OCI-LY3 (cell line): ENCODE measurements at regions not wholly inside any gene's neighbourhood (a gene's known extent, or its start where the extent isn't known, plus 50 kb on each side); places are given as distances from the start of the nearest gene placed in this dataset.

Experiments
- H2AFZ ChIP-seq: fragments of 200-600, 300-600 bp; shearing (Covaris generic); 2 replicates; pipeline ENCODE4 v1.6.0; 2014; ENCODE audit warnings: antibody characterized with exemption, low read depth, low read length
- H3K27ac ChIP-seq: fragments of 200-600, 300-600 bp; sonication (generic); 2 replicates; pipeline ENCODE4 v1.5.1; 2014; ENCODE audit warnings: mild to moderate bottlenecking, low read length, moderate library complexity, mixed read lengths
- H3K27me3 ChIP-seq: fragments of 200-600, 300-600 bp; sonication (generic); 2 replicates; pipeline ENCODE4 v1.6.1; 2014; ENCODE audit warnings: low read depth, low read length, mixed read lengths
- H3K36me3 ChIP-seq: fragments of 200-600, 300-600 bp; sonication (generic); replicated peaks from 2 replicates; pipeline ENCODE3; 2014; ENCODE audit warnings: low read depth, low read length, mixed read lengths
- H3K4me1 ChIP-seq: fragments of 300-600, 200-600 bp; sonication (generic); 2 replicates; pipeline ENCODE4 v1.6.1; 2014; ENCODE audit warnings: low read length, mixed read lengths
- H3K4me2 ChIP-seq: fragments of 200-600, 300-600 bp; sonication (generic); 2 replicates; pipeline ENCODE4 v1.6.1; 2014; ENCODE audit warnings: low read length, mixed read lengths
- H3K4me3 ChIP-seq: fragments of 300-600, 200-600 bp; sonication (generic); 2 replicates; pipeline ENCODE4 v1.5.1; 2014; ENCODE audit warnings: antibody characterized with exemption, mild to moderate bottlenecking, low read length, moderate library complexity
- H3K79me2 ChIP-seq: fragments of 300-600, 200-600 bp; shearing (Covaris generic); 2 replicates; pipeline ENCODE4 v1.6.1; 2014; ENCODE audit warnings: mild to moderate bottlenecking, low read length, mixed read lengths
- H3K9ac ChIP-seq: fragments of 300-600, 200-600 bp; shearing (Covaris generic); 2 replicates; pipeline ENCODE4 v1.6.0; 2014; ENCODE audit warnings: mild to moderate bottlenecking, low read length, moderate library complexity
- H3K9me3 ChIP-seq: fragments of 200-600, 300-600 bp; shearing (Covaris generic); 2 replicates; pipeline ENCODE4 v1.6.1; 2014; ENCODE audit warnings: low read length, mixed read lengths; ENCODE audit not compliant: insufficient read depth
- H4K20me1 ChIP-seq: fragments of 200-600, 300-600 bp; sonication (generic); 2 replicates; pipeline ENCODE4 v1.6.1; 2016; ENCODE audit warnings: low read length, mixed read lengths; ENCODE audit not compliant: insufficient read depth
- CTCF ChIP-seq: fragments of 200-600, 300-600 bp; sonication (generic); IDR thresholded peaks from 2 replicates; pipeline ENCODE4 v1.5.1; 2014; ENCODE audit warnings: antibody characterized with exemption, low read length, low read depth
- EZH2phosphoT487 ChIP-seq: fragments of 200-600 bp; shearing (Covaris generic); IDR thresholded peaks from 2 replicates; pipeline ENCODE4 v1.6.1; 2018; ENCODE audit warnings: antibody characterized with exemption, mixed run types, low read depth

- H3K27me3 ChIP-seq, result peaks cover 29% of the 10 kb centered on the region
- no peak overlapping the region for H3K9ac ChIP-seq
- H3K4me1 ChIP-seq, result 0 out of 2 replicates have a peak, but pooled peaks cover 2% of the 10 kb centered on the region
- H3K4me2 ChIP-seq, result no peak overlapping the region
- H4K20me1 ChIP-seq, result no peaks in the 10 kb centered on the region
- H3K4me3 ChIP-seq, result no peak overlapping the region
- H3K27ac ChIP-seq, result no peak overlapping the region
- no peaks in the 10 kb centered on the region for H3K79me2 ChIP-seq
- TF ChIP-seq EZH2phosphoT487 (no peak), CTCF (no peak)
- H2AFZ ChIP-seq, result no peak overlapping the region
- no peaks in the 10 kb centered on the region for H3K36me3 ChIP-seq
- no peaks in the 10 kb centered on the region for H3K9me3 ChIP-seq
These were observed 146.9 kb upstream of the SOX21 start for GRCh38 chr13:94859278-94859691.

- Histone ChIP-seq H2AFZ (no peak overlapping the region), H4K20me1 (no peaks in the 10 kb centered on the region), H3K27me3 (peaks cover 24% of the 10 kb centered on the region), H3K27ac (no peak overlapping the region), H3K9me3 (no peaks in the 10 kb centered on the region), H3K4me1 (0 out of 2 replicates have a peak, but pooled peaks cover 2% of the 10 kb centered on the region), H3K36me3 (no peaks in the 10 kb centered on the region), H3K4me2 (no peak overlapping the region), H3K79me2 (no peaks in the 10 kb centered on the region), H3K9ac (no peak overlapping the region), H3K4me3 (no peak overlapping the region)
- TF ChIP-seq EZH2phosphoT487 (no peak), CTCF (no peak)
These were observed 146.5 kb upstream of the SOX21 start for GRCh38 chr13:94858856-94859255.

- Histone ChIP-seq H4K20me1 (no peaks in the 10 kb centered on the region), H3K9ac (no peak overlapping the region), H2AFZ (no peak overlapping the region), H3K9me3 (no peaks in the 10 kb centered on the region), H3K4me3 (no peak overlapping the region), H3K27ac (no peak overlapping the region), H3K36me3 (no peaks in the 10 kb centered on the region), H3K4me2 (no peak overlapping the region), H3K4me1 (no peaks in the 10 kb centered on the region), H3K27me3 (no peaks in the 10 kb centered on the region), H3K79me2 (no peaks in the 10 kb centered on the region)
- no peak for TF ChIP-seq EZH2phosphoT487
- TF ChIP-seq CTCF, result no peak
These were observed 142.3 kb upstream of the SOX21 start for GRCh38 chr13:94854688-94855087.

- no peak overlapping the region for H3K27ac ChIP-seq
- H3K36me3 ChIP-seq, result no peaks in the 10 kb centered on the region
- H3K9me3 ChIP-seq, result no peaks in the 10 kb centered on the region
- no peak overlapping the region for H3K4me2 ChIP-seq
- H4K20me1 ChIP-seq, result no peaks in the 10 kb centered on the region
- H2AFZ ChIP-seq, result no peak overlapping the region
- TF ChIP-seq CTCF (no peak), EZH2phosphoT487 (no peak)
- no peak overlapping the region for H3K9ac ChIP-seq
- H3K4me1 ChIP-seq, result no peaks in the 10 kb centered on the region
- no peak overlapping the region for H3K4me3 ChIP-seq
- H3K27me3 ChIP-seq, result no peaks in the 10 kb centered on the region
- no peaks in the 10 kb centered on the region for H3K79me2 ChIP-seq
These were observed 139.2 kb upstream of the SOX21 start for GRCh38 chr13:94851576-94851975.
